ENCODE measurements at regions not wholly inside any gene's neighbourhood (a gene's known extent, or its start where the extent isn't known, plus 50 kb on each side); places are given as distances from the start of the nearest gene placed in this dataset.

- Mint-ChIP-seq H3K9me3 (peaks cover 0 to 3% (median 2%) of the 10 kb centered on the region in 7 donors), H3K36me3 (no peaks in the 10 kb centered on the region), H3K4me3 (no peak overlapping the region), H3K27me3 (peaks cover 6% of the 10 kb centered on the region), H3K4me1 (no peaks in the 10 kb centered on the region), H3K27ac (no peak overlapping the region)
- H3K4me1 ChIP-seq (ENCODE audit: control insufficient read depth, insufficient read depth, low read length, poor library complexity, severe bottlenecking): no peaks in the 10 kb centered on the region
- H3K36me3 ChIP-seq (ENCODE audit: control insufficient read depth, insufficient read depth, low read length): no peaks in the 10 kb centered on the region
- ATAC-seq (ENCODE audit: low read depth in 2 of 2) (no peak), DNase-seq (no peak)
- H3K27ac ChIP-seq (ENCODE audit: insufficient read depth, low read length, poor library complexity, severe bottlenecking): no peak overlapping the region
- H3K27me3 ChIP-seq (ENCODE audit: control insufficient read depth, insufficient read depth, low read length): no peaks in the 10 kb centered on the region
- H3K4me3 ChIP-seq (ENCODE audit: low read depth, low read length): no peak overlapping the region
- H3K9me3 ChIP-seq (ENCODE audit: control insufficient read depth in 2 of 2, low read length in 2 of 2): no peaks in the 10 kb centered on the region
Observed at GRCh38 chr13:59472134-59472533, 691.6 kb downstream of the DIAPH3 start.

- Mint-ChIP-seq H3K4me1 (no peaks in the 10 kb centered on the region), H3K36me3 (no peaks in the 10 kb centered on the region), H3K27me3 (no peaks in the 10 kb centered on the region), H3K4me3 (no peak overlapping the region), H3K27ac (no peak overlapping the region), H3K9me3 (no peaks in the 10 kb centered on the region)
- Histone ChIP-seq H3K9me3 (ENCODE audit: control insufficient read depth in 2 of 2, low read length in 2 of 2) (no peaks in the 10 kb centered on the region), H3K36me3 (ENCODE audit: control insufficient read depth, insufficient read depth, low read length) (no peaks in the 10 kb centered on the region), H3K27me3 (ENCODE audit: control insufficient read depth, insufficient read depth, low read length) (no peaks in the 10 kb centered on the region), H3K27ac (ENCODE audit: insufficient read depth, low read length, poor library complexity, severe bottlenecking) (no peak overlapping the region), H3K4me1 (ENCODE audit: control insufficient read depth, insufficient read depth, low read length, poor library complexity, severe bottlenecking) (no peaks in the 10 kb centered on the region), H3K4me3 (ENCODE audit: low read depth, low read length) (no peak overlapping the region)
- ATAC-seq (ENCODE audit: low read depth in 2 of 2) (no peak), DNase-seq (no peak)
Observed at GRCh38 chr13:59474696-59475095, 689.0 kb downstream of the DIAPH3 start.

- H3K4me3 ChIP-seq (ENCODE audit: low read depth, low read length): no peak overlapping the region
- no peaks in the 10 kb centered on the region for H3K9me3 ChIP-seq (ENCODE audit: control insufficient read depth in 2 of 2, low read length in 2 of 2)
- Mint-ChIP-seq H3K36me3 (no peaks in the 10 kb centered on the region), H3K27me3 (no peaks in the 10 kb centered on the region), H3K4me3 (no peak overlapping the region), H3K9me3 (no peaks in the 10 kb centered on the region), H3K4me1 (no peaks in the 10 kb centered on the region), H3K27ac (no peak overlapping the region)
- no peaks in the 10 kb centered on the region for H3K27me3 ChIP-seq (ENCODE audit: control insufficient read depth, insufficient read depth, low read length)
- no peak overlapping the region for H3K27ac ChIP-seq (ENCODE audit: insufficient read depth, low read length, poor library complexity, severe bottlenecking)
- H3K36me3 ChIP-seq (ENCODE audit: control insufficient read depth, insufficient read depth, low read length): no peaks in the 10 kb centered on the region
- no peak for DNase-seq
- no peak for ATAC-seq (ENCODE audit: low read depth in 2 of 2)
- H3K4me1 ChIP-seq (ENCODE audit: control insufficient read depth, insufficient read depth, low read length, poor library complexity, severe bottlenecking): no peaks in the 10 kb centered on the region
Observed at GRCh38 chr13:59475911-59476310, 687.8 kb downstream of the DIAPH3 start.

GRCh38 chr13:59476366-59476765, 687.4 kb downstream of the DIAPH3 start:
- Mint-ChIP-seq H3K9me3 (no peaks in the 10 kb centered on the region), H3K36me3 (no peaks in the 10 kb centered on the region), H3K4me1 (no peaks in the 10 kb centered on the region), H3K27me3 (no peaks in the 10 kb centered on the region), H3K27ac (no peak overlapping the region), H3K4me3 (no peak overlapping the region)
- ATAC-seq (ENCODE audit: low read depth in 2 of 2) (no peak), DNase-seq (no peak)
- no peak overlapping the region for H3K27ac ChIP-seq (ENCODE audit: insufficient read depth, low read length, poor library complexity, severe bottlenecking)
- no peaks in the 10 kb centered on the region for H3K36me3 ChIP-seq (ENCODE audit: control insufficient read depth, insufficient read depth, low read length)
- H3K4me3 ChIP-seq (ENCODE audit: low read depth, low read length): no peak overlapping the region
- H3K9me3 ChIP-seq (ENCODE audit: control insufficient read depth in 2 of 2, low read length in 2 of 2): no peaks in the 10 kb centered on the region
- H3K27me3 ChIP-seq (ENCODE audit: control insufficient read depth, insufficient read depth, low read length): no peaks in the 10 kb centered on the region
- H3K4me1 ChIP-seq (ENCODE audit: control insufficient read depth, insufficient read depth, low read length, poor library complexity, severe bottlenecking): no peaks in the 10 kb centered on the region

- ATAC-seq (ENCODE audit: low read depth in 2 of 2) (no peak), DNase-seq (peak in 1 of 3 donors; percentile 1)
- Histone ChIP-seq H3K9me3 (ENCODE audit: control insufficient read depth in 2 of 2, low read length in 2 of 2) (no peaks in the 10 kb centered on the region), H3K4me1 (ENCODE audit: control insufficient read depth, insufficient read depth, low read length, poor library complexity, severe bottlenecking) (no peaks in the 10 kb centered on the region), H3K27ac (ENCODE audit: insufficient read depth, low read length, poor library complexity, severe bottlenecking) (no peak overlapping the region), H3K36me3 (ENCODE audit: control insufficient read depth, insufficient read depth, low read length) (no peaks in the 10 kb centered on the region), H3K27me3 (ENCODE audit: control insufficient read depth, insufficient read depth, low read length) (no peaks in the 10 kb centered on the region), H3K4me3 (ENCODE audit: low read depth, low read length) (no peak overlapping the region)
- H3K4me3 Mint-ChIP-seq: no peak overlapping the region
- H3K36me3 Mint-ChIP-seq: no peaks in the 10 kb centered on the region
- H3K27me3 Mint-ChIP-seq: no peaks in the 10 kb centered on the region
- H3K9me3 Mint-ChIP-seq: no peaks in the 10 kb centered on the region
- no peak overlapping the region for H3K27ac Mint-ChIP-seq
- no peaks in the 10 kb centered on the region for H3K4me1 Mint-ChIP-seq
Observed at GRCh38 chr13:59477011-59477410, 686.7 kb downstream of the DIAPH3 start.

GRCh38 chr13:59478908-59479307, 684.8 kb downstream of the DIAPH3 start:
- Histone ChIP-seq H3K27me3 (ENCODE audit: control insufficient read depth, insufficient read depth, low read length) (no peaks in the 10 kb centered on the region), H3K4me3 (ENCODE audit: low read depth, low read length) (no peak overlapping the region), H3K36me3 (ENCODE audit: control insufficient read depth, insufficient read depth, low read length) (no peaks in the 10 kb centered on the region), H3K4me1 (ENCODE audit: control insufficient read depth, insufficient read depth, low read length, poor library complexity, severe bottlenecking) (no peaks in the 10 kb centered on the region), H3K27ac (ENCODE audit: insufficient read depth, low read length, poor library complexity, severe bottlenecking) (no peak overlapping the region), H3K9me3 (ENCODE audit: control insufficient read depth in 2 of 2, low read length in 2 of 2) (no peaks in the 10 kb centered on the region)
- no peaks in the 10 kb centered on the region for H3K27me3 Mint-ChIP-seq
- no peak overlapping the region for H3K4me3 Mint-ChIP-seq
- no peak overlapping the region for H3K27ac Mint-ChIP-seq
- no peaks in the 10 kb centered on the region for H3K36me3 Mint-ChIP-seq
- no peak for ATAC-seq (ENCODE audit: low read depth in 2 of 2)
- no peak for DNase-seq
- H3K9me3 Mint-ChIP-seq: no peaks in the 10 kb centered on the region
- no peaks in the 10 kb centered on the region for H3K4me1 Mint-ChIP-seq

GRCh38 chr13:59479629-59480028, 684.1 kb downstream of the DIAPH3 start:
- DNase-seq (no peak), ATAC-seq (ENCODE audit: low read depth in 2 of 2) (no peak)
- H3K27me3 Mint-ChIP-seq: no peaks in the 10 kb centered on the region
- H3K36me3 ChIP-seq (ENCODE audit: control insufficient read depth, insufficient read depth, low read length): no peaks in the 10 kb centered on the region
- no peaks in the 10 kb centered on the region for H3K4me1 Mint-ChIP-seq
- H3K36me3 Mint-ChIP-seq: no peaks in the 10 kb centered on the region
- no peaks in the 10 kb centered on the region for H3K4me1 ChIP-seq (ENCODE audit: control insufficient read depth, insufficient read depth, low read length, poor library complexity, severe bottlenecking)
- no peaks in the 10 kb centered on the region for H3K9me3 ChIP-seq (ENCODE audit: control insufficient read depth in 2 of 2, low read length in 2 of 2)
- no peak overlapping the region for H3K27ac Mint-ChIP-seq
- no peaks in the 10 kb centered on the region for H3K27me3 ChIP-seq (ENCODE audit: control insufficient read depth, insufficient read depth, low read length)
- no peaks in the 10 kb centered on the region for H3K9me3 Mint-ChIP-seq
- no peak overlapping the region for H3K4me3 Mint-ChIP-seq
- no peak overlapping the region for H3K4me3 ChIP-seq (ENCODE audit: low read depth, low read length)
- H3K27ac ChIP-seq (ENCODE audit: insufficient read depth, low read length, poor library complexity, severe bottlenecking): no peak overlapping the region

- no peak for ATAC-seq (ENCODE audit: low read depth in 2 of 2)
Observed at GRCh38 chr13:59480396-59481259, 683.1 kb downstream of the DIAPH3 start.

More at GRCh38 chr13:59480396-59481259, 683.1 kb downstream of the DIAPH3 start:
- no peak overlapping the region for H3K4me3 ChIP-seq (ENCODE audit: low read depth, low read length)
- Mint-ChIP-seq H3K27me3 (no peaks in the 10 kb centered on the region), H3K4me3 (no peak overlapping the region), H3K36me3 (no peaks in the 10 kb centered on the region), H3K27ac (no peak overlapping the region), H3K9me3 (no peaks in the 10 kb centered on the region), H3K4me1 (no peaks in the 10 kb centered on the region)
- H3K27me3 ChIP-seq (ENCODE audit: control insufficient read depth, insufficient read depth, low read length): no peaks in the 10 kb centered on the region
- no peaks in the 10 kb centered on the region for H3K9me3 ChIP-seq (ENCODE audit: control insufficient read depth in 2 of 2, low read length in 2 of 2)
- no peak for DNase-seq
- no peaks in the 10 kb centered on the region for H3K4me1 ChIP-seq (ENCODE audit: control insufficient read depth, insufficient read depth, low read length, poor library complexity, severe bottlenecking)
- H3K27ac ChIP-seq (ENCODE audit: insufficient read depth, low read length, poor library complexity, severe bottlenecking): no peak overlapping the region
- H3K36me3 ChIP-seq (ENCODE audit: control insufficient read depth, insufficient read depth, low read length): no peaks in the 10 kb centered on the region
